ENCODE measurements at regions not wholly inside any gene's neighbourhood (a gene's known extent, or its start where the extent isn't known, plus 50 kb on each side); places are given as distances from the start of the nearest gene placed in this dataset.

- no peak for DNase-seq
These were observed 754.6 kb downstream of the MRPL39 start for GRCh38 chr21:24852610-24853195.

- DNase-seq: no peak
These were observed 757.2 kb downstream of the MRPL39 start for GRCh38 chr21:24850121-24850520.

- no peak for DNase-seq
These were observed 762.6 kb downstream of the MRPL39 start for GRCh38 chr21:24844671-24845070.

- DNase-seq: no peak
These were observed 767.0 kb downstream of the MRPL39 start for GRCh38 chr21:24840287-24840686.

- DNase-seq: no peak
These were observed 774.3 kb downstream of the MRPL39 start for GRCh38 chr21:24832961-24833360.

GRCh38 chr21:24829397-24829796 is 777.9 kb downstream of the MRPL39 start:
- DNase-seq: no peak

- no peak for DNase-seq
These were observed 780.5 kb downstream of the MRPL39 start for GRCh38 chr21:24826822-24827221.

- no peak for DNase-seq
These were observed 781.9 kb downstream of the MRPL39 start for GRCh38 chr21:24825348-24825747.

GRCh38 chr21:24824209-24824608 is 783.1 kb downstream of the MRPL39 start:
- DNase-seq: no peak

- DNase-seq: no peak
These were observed 784.0 kb downstream of the MRPL39 start for GRCh38 chr21:24823247-24823646.

GRCh38 chr21:24785033-24785432 is 822.2 kb downstream of the MRPL39 start:
- DNase-seq: no peak

GRCh38 chr21:24781146-24781545 is 826.1 kb downstream of the MRPL39 start:
- no peak for DNase-seq

- DNase-seq: no peak
These were observed 847.8 kb downstream of the MRPL39 start for GRCh38 chr21:24759348-24760075.

- DNase-seq: no peak
These were observed 869.2 kb downstream of the MRPL39 start for GRCh38 chr21:24738063-24738462.

- no peak for DNase-seq
These were observed 869.9 kb downstream of the MRPL39 start for GRCh38 chr21:24737296-24737850.

- no peak for DNase-seq
These were observed 876.6 kb downstream of the MRPL39 start for GRCh38 chr21:24730661-24731060.

GRCh38 chr21:24729568-24729967 is 877.7 kb downstream of the MRPL39 start:
- DNase-seq: no peak

- no peak for DNase-seq
These were observed 879.4 kb downstream of the MRPL39 start for GRCh38 chr21:24727803-24728440.

- no peak for DNase-seq
These were observed 890.9 kb downstream of the MRPL39 start for GRCh38 chr21:24716281-24716918.

- no peak for DNase-seq
These were observed 892.6 kb downstream of the MRPL39 start for GRCh38 chr21:24714646-24715200.

GRCh38 chr21:24705201-24705600 is 902.1 kb downstream of the MRPL39 start:
- DNase-seq: no peak

GRCh38 chr21:24693779-24694178 is 913.5 kb downstream of the MRPL39 start:
- no peak for DNase-seq

GRCh38 chr21:24681456-24681855 is 925.8 kb downstream of the MRPL39 start:
- no peak for DNase-seq
